ENCODE measurements at regions not wholly inside any gene's neighbourhood (a gene's known extent, or its start where the extent isn't known, plus 50 kb on each side); places are given as distances from the start of the nearest gene placed in this dataset.
"Not testable (repeated sequence)": the region's sequence is repeated elsewhere in the genome, so short reads cannot be mapped to it uniquely, and the experiment has no call there.

- no peak for TF ChIP-seq CTCF (IDR thresholded peaks at IDR 0.05; ENCODE audit: low read depth, low read length)
- H3K36me3 ChIP-seq, result no peaks in the 10 kb centered on the region
- no peak overlapping the region for H3K4me3 ChIP-seq (ENCODE audit: low read depth, low read length)
- no peak for DNase-seq
- H3K27me3 ChIP-seq, result no peaks in the 10 kb centered on the region
- no peaks in the 10 kb centered on the region for H3K9me3 ChIP-seq
- H3K4me1 ChIP-seq, result no peaks in the 10 kb centered on the region
These were observed 330.4 kb downstream of the ARL4A start for GRCh38 chr7:13017881-13018280.

- TF ChIP-seq CTCF (IDR thresholded peaks at IDR 0.05; ENCODE audit: low read depth, low read length), result no peak
- Histone ChIP-seq H3K36me3 (no peaks in the 10 kb centered on the region), H3K27me3 (no peaks in the 10 kb centered on the region), H3K9me3 (no peaks in the 10 kb centered on the region), H3K4me1 (no peaks in the 10 kb centered on the region), H3K4me3 (ENCODE audit: low read depth, low read length) (no peak overlapping the region)
- DNase-seq, result no peak
These were observed 334.3 kb downstream of the ARL4A start for GRCh38 chr7:13021566-13022300.

GRCh38 chr7:13024121-13024674, 336.8 kb downstream of the ARL4A start:
- H3K4me3 ChIP-seq (ENCODE audit: low read depth, low read length), result no peak overlapping the region
- no peak for TF ChIP-seq CTCF (IDR thresholded peaks at IDR 0.05; ENCODE audit: low read depth, low read length)
- H3K4me1 ChIP-seq, result no peaks in the 10 kb centered on the region
- H3K9me3 ChIP-seq, result no peaks in the 10 kb centered on the region
- H3K36me3 ChIP-seq, result no peaks in the 10 kb centered on the region
- no peaks in the 10 kb centered on the region; the same call in 1 of the 2 replicates for H3K27me3 ChIP-seq
- DNase-seq, result no peak

GRCh38 chr7:13025043-13025442, 337.6 kb downstream of the ARL4A start:
- not testable (repeated sequence) for H3K27me3 ChIP-seq; H3K4me1 ChIP-seq; H3K9me3 ChIP-seq; DNase-seq; H3K4me3 ChIP-seq (ENCODE audit: low read depth, low read length); H3K36me3 ChIP-seq

GRCh38 chr7:13027321-13027720, 339.9 kb downstream of the ARL4A start:
- no peak overlapping the region for H3K4me3 ChIP-seq (ENCODE audit: low read depth, low read length)
- DNase-seq, result no peak
- H3K36me3 ChIP-seq, result no peaks in the 10 kb centered on the region
- H3K9me3 ChIP-seq, result no peaks in the 10 kb centered on the region
- H3K27me3 ChIP-seq, result no peaks in the 10 kb centered on the region; the same call in 1 of the 2 replicates
- no peak for TF ChIP-seq CTCF (IDR thresholded peaks at IDR 0.05; ENCODE audit: low read depth, low read length)
- H3K4me1 ChIP-seq, result no peaks in the 10 kb centered on the region

GRCh38 chr7:13028036-13028824, 340.8 kb downstream of the ARL4A start:
- no peak for TF ChIP-seq CTCF (IDR thresholded peaks at IDR 0.05; ENCODE audit: low read depth, low read length)
- DNase-seq, result no peak
- H3K4me1 ChIP-seq, result no peaks in the 10 kb centered on the region
- no peaks in the 10 kb centered on the region for H3K36me3 ChIP-seq
- H3K27me3 ChIP-seq, result no peaks in the 10 kb centered on the region; the same call in 1 of the 2 replicates
- no peak overlapping the region for H3K4me3 ChIP-seq (ENCODE audit: low read depth, low read length)
- no peaks in the 10 kb centered on the region for H3K9me3 ChIP-seq
